HG03196 (cell line): ENCODE measurements at regions not wholly inside any gene's neighbourhood (a gene's known extent, or its start where the extent isn't known, plus 50 kb on each side); places are given as distances from the start of the nearest gene placed in this dataset.

Experiments
- ATAC-seq: cut with Tn5 transposase; IDR thresholded peaks from one replicate; pipeline ENCODE4 v1.9.1; 2021; ENCODE audit not compliant: unreplicated experiment

DNA sequence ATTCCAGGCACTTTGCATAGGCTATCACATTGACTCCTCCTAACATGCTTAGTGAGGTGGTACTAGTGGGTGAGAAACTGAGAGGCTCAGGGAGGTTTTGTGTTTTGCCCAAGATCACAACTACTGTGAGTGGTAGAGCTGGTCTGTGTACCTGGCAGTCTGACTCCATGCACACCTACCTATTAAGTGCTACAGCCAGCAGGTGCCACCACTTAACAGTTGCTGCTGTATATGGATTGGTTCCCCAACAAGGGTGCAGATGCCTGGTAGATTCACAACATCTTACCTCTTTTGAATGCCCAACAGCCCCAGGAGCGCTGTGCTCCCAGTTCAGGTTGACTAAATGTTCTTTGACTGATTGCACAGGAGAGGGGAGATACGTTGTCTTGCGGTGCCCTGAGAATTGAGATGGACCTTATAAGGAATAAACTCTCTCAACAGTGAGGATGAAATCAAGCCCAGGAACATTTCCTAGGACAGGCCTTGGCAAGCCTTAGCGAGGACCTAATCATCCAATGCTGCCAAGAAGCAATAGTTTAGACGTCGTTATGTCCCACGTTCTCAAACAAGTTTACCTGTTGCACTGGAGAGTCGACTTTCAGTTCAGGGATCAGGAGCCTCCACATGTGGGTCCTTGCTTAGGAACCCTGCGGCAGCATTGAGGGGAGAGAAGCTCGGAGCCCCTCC lies 78.9 kb upstream of the F3 start:
- no peak for ATAC-seq

DNA sequence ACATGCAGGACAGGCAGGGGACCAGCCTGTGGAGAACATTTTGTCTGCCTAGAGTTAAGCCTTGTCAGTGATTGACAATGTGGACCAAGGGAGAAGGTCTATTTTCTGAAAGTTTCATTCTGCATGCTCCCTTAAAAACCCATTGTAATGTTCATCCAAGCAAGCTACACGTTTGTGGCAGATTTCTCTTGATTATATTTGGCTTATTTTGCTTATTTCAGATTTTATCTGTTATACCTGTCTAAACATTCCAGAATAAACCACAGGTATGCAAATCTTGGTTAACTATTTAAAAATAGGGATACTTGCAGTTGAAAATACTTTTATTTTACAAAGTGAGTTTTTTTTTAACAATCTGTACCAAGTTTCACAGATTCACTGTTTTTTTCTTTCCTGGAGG lies 78.2 kb upstream of the F3 start:
- no peak for ATAC-seq

DNA sequence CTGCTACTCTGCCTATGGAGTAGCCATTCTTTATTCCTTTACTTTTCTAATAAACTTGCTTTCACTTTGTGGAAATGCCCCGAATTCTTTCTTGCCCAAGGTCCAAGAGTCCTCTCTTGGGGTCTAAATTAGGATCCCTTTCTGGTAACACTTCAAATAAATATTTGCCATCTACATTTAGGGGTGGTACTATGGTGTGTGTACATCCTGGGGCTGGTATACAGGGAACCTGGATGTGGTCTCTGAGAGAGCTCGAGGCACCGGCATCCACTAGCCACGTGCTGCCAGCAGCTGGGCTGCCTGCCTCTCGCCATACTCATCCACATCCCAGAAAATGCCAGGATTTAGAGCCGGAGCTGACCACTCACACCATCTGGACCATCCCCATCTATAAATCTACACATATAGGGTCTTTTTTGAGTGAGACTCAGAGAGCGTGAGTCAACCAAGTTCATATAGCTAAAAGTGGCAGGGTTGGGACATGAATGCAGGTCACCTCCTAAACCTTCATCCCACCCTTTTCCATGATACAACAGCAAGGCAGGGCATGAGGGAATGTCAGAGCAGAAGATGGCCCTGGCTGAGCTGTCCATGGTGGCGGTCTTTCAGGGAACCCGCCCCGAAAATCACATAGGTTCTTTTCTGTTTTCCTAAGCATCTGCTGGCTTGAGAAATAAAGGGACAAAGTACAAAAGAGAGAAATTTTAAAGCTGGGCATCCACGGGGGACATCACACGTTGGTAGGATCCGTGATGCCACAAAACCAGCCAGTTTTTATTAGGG lies 76.6 kb upstream of the F3 start:
- no peak for ATAC-seq

DNA sequence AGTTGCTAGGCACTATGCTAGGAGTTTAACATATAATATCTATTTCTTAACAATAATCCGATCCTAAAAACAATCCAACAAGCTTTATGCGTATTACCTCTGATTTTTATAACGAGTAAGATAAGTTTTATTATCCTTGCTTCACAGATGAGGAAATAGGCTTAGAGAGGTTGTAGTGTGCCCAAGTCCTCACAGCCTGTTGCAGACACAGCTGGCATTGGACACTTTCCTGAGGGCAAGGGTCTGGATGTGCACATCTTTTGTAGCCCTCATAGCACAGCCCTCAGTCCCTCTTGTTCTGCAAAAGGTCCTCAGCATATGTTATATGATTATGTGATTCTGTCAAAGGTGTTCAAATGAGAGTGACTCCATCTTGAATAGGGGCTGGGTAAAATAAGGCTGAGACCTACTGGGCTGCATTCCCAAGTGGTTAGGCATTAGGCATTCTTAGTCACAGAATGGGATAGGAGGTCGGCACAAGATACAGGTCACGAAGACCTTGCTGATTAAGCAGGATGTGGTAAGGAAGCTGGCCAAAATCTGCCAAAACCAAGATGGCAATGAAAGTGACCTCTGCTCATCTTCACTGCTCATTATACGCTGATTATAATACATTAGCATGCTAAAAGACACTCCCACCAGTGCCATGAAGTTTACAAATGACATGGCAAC lies 75.7 kb upstream of the F3 start:
- no peak for ATAC-seq

DNA sequence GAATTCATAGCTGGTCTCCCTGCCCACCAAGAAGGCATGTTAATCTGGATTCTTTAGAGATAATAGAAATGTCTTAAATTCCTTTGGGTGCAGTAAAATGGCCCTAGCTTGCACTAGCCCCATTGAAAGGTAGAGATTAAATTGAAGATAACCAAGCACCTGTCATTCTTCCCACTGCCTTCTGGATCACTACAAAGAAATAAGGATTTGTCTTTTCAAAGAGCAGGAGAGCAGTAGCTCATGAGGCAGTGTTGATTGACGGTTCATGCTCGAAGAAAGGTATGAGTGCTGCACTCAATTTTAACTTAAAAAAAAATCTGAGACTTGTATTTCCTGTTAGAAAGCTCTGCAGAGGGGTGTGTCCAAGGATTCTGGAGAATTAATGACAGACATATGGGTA lies 74.9 kb upstream of the F3 start:
- ATAC-seq = no peak

DNA sequence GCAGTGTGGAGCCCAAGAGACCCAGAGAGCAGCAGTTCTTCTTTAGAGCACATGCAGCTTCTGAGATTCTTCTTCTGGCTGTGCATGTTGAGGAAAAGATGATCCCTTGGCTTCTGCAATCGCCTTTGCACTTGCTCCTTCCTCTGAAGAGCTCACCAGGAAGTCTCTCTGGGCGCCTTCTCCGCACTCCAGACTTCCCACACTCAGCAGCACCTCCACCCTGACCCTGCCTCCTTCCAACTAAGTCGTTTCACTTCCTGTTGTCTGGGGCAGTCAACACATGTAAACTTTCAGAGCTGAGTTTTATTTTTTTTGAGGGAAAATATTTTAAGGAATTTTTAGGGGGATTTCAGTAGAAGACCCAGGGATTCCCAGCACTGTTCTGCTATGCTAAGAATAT lies 73.4 kb upstream of the F3 start:
- ATAC-seq = no peak

DNA sequence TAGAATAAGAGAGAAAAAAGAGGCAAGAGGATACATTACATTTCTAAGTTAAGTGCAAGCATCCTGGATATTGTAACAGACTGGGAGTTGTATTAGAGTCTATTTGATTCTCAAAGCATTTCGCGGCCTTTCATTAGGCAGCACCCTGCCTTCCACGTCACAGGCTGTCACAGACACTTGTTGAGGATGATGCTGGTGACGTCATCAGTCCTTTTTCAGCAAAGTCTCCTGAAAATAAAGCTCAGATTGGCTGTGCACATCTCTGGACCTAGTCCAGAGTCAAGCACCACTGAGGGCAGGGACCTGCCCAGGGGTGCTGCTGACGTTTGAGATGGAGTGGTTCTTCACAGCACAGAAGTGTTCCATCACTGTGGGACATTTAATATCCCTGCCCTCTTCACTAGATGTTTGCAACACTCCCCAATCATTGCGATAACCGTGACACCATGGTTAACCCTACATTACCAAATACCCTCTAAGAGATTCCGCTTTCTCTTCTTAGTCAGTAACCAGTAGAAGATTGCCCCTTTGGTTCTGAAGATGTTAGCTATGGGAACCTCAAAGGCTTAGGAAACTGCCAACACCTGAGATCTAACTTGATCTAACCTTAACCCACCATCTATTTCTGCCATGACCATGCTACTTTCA lies 72.7 kb upstream of the F3 start:
- ATAC-seq = no peak

DNA sequence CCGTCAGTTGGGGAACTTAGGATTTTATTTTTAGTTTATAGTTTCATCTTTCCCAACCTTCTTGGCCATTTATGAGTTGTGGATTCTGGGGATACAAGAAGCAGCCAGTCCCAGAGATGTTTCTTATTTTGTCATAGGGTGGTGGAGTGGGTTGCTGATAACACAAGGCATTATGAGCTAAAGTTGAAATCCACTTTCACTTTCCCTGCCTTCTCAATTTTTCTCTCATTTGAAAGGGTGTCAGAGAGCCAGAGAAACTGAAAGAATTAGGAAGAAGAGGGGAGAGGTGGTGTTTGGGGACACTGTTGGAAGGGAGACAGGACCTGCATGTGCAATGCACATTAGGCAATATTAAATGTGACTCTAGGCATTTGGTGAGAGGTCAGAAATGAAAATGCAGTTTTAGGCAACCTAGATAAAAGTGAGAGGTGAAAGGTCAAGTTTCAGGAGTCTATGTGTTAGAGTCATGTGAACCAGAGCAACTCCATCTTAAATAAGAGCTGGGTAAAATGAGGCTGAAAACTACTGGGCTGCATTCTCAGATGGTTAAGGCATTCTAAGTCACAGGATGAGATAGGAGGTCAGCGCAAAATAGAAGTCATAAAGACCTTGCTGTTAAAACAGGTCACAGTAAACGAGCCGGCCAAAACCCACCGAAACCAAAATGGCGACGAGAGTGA lies 71.1 kb upstream of the F3 start:
- no peak for ATAC-seq

DNA sequence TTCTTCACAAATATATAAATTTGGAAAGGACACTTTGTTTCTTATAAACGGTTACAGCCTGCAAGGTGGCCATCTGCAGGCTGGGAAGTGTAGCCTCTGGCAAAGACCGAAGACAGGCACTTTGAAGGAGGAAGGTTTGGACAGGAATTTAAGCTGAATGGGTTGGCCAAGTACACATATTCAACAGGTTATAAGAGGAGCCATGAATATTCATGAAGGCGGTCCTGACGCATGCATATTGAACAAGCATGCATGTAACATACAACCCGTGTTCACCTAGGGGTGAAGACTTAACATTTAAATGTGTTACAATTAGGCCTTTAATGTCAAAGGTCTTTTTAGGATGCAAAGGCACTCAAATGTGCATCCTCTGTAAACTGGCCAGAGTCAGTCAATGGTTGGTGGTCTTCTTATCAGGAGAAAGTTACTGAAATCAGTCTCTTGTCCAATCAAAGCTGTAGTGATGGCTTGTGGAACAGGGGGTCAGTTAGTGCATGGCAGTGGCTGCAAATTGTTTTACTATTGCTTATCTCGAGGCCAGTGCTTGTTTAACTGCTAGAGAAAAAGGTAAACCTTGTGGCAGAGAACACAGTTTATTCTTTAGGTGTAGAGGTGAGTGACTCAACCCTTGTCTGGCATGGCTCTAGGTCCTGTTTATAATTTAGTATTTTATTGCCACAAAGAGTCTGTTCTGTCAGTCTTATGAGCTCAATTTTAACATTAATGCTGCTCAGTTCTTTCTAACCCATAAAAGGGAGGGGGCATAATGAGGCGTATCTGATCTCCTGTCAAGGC lies 70.3 kb upstream of the F3 start:
- ATAC-seq = no peak

DNA sequence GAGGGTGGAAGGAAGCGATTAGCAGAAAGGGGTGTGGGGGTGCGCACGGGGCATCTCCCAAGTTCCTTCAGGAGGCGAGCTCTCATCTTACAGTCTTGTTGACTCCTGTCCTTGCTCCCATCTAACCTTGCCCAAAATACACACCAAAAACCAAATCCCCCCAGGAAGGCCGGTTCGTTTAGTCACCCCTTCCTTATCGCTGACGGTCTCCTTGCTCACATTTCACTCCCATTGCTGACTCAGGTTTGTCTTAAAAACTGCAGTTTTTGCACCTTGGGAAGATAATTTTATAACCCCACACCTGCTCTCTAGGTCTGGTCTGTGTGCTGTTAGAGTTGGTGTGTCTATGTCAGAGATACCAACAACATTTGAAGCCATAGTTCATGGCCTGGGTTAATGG lies 68.1 kb upstream of the F3 start:
- ATAC-seq = no peak

DNA sequence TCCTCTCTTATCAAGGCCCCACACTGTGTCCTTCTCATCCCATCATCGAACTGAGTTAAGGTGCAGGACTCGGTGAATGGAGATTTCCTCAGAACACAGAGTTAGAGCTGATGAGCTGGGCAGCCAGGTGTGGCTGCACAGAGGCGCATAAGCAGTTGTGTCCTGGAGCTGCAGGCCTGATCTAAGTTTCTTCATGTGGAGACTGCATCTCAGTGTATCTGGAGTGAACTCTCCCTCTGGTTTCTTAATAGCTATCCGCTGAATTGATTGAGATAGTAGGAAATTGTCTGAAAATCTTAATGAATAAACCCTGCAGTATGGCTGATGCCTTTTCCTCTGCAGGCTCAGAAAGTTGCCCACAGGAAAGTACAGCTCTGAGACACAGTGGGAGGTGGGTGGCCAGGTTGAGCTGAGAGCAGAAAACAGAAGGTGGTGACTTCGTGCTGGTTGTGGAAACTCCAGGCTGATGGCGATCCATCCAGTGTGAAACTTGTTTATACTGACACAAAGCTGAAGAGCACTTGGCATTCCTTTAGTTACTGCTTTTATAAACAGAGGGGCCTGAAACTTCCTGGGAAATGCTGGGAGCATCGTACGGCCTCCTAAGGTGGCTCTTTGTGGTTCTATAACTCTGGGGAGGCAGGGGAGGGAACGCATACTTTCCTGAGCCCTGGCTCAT lies 67.4 kb upstream of the F3 start:
- ATAC-seq = no peak

DNA sequence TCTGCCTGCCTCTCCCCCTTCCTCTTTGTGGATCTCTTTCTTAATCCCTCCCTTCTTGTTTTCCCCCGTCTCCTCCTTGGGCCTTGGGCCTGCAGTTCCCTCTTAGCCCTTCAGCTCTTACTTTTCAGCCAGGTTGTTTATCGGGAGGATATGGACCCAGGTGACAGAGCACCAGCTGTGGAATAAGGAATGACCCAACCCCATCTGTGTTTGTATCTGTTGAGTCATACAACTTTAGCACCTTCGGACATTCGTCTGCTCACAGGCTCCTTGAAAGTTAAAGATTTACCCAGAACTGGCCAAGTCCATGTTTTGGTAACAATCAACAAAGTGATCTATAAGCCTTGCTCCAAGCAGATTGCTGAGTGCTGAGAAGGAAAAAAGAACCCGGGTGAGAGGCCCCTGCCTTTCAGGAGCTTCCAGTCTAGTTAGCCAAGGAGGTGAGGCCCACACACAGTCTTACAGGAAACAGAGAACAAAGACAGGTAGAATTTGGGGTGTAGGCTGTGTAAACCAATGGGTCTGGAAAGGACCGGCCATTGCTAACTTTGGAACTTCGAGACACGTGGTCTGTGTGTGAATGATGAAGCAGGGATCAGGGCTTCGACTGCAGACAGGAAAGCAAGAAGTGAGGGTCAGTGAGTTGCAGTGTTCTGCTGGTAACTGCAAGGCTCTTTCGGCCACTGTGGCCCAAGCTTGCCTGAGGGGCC lies 66.7 kb upstream of the F3 start:
- no peak for ATAC-seq

DNA sequence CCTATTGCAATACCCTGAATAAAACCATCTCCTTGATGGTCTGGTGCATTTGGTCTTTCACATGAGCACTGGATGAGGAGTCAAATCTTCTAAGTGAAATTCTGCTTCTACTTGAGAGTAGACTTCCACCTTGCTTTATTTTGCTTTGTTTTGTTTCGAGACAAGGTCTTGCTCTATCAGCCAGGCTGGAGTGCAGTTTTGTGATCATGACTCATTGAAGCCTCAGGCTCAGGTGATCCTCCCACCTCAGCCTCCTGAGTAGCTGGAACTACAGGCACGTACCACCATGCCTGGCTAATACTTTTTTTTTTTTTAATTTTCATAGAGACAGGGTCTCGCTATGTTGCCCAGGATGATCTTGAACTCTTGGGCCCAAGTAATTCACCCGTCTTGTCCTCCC lies 65.8 kb upstream of the F3 start:
- no peak for ATAC-seq

DNA sequence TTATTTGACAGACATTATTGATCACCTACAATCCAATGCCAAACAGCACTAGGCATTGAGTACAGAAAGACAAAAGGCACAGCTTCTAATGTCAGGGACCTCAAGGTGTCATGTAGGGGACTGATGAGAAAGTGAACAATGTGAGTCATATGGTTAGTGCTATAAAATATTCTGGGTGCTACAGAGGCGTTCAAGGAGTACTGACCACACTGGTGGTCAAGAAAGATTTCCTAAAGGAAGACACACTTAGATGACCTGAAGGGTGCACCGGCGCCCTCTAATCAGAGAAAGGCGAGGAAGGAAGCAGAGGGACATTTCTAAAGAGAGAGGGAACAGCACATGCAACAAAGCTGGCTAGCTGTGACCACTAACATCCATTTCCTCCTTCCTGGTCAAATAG lies 64.9 kb upstream of the F3 start:
- no peak for ATAC-seq

DNA sequence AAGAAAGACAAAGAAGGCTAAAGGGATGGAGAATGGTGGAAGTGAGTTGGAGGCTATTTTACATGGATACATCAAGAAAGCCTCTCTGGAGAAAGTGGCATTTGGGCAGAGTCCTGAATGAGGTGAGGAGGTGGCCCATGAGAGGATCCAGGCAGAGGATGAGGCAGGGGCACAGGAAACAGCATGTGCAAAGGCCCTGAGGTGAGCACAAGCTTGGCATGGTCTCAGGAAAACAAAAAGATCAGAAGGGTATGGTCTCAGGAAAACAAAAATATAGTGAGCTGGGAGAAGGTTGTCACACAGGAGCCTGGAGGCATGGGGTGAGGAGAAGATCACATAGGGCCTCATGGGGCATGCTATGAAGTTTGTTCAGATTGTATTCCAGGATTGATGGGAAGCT lies 62.1 kb upstream of the F3 start:
- no peak for ATAC-seq

DNA sequence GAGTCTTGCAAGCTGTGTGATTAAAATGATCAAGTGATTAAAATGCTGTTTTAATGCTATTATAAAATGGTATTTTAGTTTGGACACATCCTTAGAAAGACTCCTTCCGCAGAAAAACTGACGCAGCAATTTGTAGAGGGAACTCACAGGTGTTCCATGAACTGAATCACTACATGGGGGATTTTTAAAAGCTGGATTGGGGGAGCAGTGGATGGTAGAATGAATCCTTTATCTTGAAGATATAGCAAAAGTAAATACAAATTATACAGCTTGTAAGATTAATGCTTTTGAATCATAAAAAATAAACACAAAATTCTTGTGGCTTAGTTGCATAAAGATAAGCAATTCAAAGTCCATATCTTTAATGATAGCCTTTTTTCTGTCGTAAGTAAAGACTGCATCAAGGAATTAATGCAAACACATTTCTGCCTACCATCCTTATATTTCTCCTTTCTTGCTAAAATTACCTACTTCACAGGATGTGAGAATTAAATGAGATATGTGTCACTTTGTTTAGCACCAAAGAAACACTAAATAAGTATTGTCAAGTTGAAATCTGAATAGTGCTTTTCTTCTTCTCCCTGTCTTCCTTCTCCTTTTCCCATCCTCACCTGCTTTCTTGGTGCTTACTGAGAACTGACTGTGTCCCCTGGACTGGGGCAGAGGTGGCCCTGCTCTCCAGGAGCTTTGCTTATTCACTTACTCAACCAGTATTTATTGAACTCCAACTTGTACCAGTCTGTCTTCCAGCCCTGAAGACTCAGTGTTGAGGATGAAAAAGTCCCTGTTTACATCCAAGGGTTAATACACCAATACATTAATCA lies 61.5 kb upstream of the F3 start:
- ATAC-seq = no peak

DNA sequence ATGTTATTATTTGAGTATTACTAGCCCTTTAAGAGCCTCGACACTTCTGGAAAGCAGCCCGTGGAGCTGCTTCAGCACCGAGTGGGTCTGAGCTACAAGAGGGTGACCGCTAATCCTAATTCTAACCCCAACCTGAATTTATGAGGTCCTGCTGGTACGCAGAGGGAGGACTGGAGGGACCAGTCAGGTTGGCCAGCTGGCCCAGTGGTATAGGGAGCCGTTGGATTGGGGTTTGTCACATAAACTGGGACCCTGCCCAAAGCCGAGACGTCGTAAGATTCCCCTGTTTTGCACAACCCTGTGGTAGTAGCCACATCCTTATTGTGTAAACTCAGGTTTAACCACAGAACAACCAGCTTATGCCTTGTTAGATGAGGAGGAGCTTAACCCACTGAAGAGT lies 60.8 kb upstream of the F3 start:
- no peak for ATAC-seq

DNA sequence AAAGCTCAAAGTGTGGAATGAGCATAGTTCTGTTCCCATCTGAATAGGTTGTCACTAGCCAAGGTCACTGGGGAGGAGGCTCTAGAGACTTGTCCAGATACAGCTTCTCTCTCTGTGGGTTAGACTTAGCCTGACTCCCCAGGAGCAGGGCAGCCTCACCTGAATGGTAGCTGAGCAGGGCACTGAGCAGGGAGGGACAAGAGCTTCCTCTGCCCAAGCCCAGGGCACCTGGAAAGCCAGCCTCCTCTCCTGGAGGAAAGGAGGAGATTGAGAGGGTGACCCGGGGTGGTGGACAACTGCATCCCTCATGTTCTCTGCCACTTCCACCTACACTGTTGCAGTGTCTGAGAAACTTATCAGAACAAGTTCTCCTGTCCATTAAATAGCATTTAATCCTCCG lies 59.0 kb upstream of the F3 start:
- no peak for ATAC-seq
